SJCRH30 (cell line): ENCODE measurements at regions not wholly inside any gene's neighbourhood (a gene's known extent, or its start where the extent isn't known, plus 50 kb on each side); places are given as distances from the start of the nearest gene placed in this dataset.
"Not testable (repeated sequence)": the region's sequence is repeated elsewhere in the genome, so short reads cannot be mapped to it uniquely, and the experiment has no call there.

Experiments used
- DNase-seq, 2 experiments: peaks; one replicate each; pipeline ENCODE4 v3.0.0-alpha.2; 2015 to 2020
- H3K27ac ChIP-seq: fragments of 250-450 bp; sonication (Bioruptor Pico); 2 replicates; pipeline ENCODE4 v1.5.1; 2020; ENCODE audit warnings: mild to moderate bottlenecking, moderate library complexity
- H3K27me3 ChIP-seq: fragments of 250-450 bp; sonication (Bioruptor Pico); 2 replicates; pipeline ENCODE4 v1.5.1; 2020; ENCODE audit warnings: mild to moderate bottlenecking, moderate library complexity
- H3K36me3 ChIP-seq: fragments of 250-450 bp; sonication (Bioruptor Pico); 2 replicates; pipeline ENCODE4 v1.5.1; 2020; ENCODE audit warnings: mild to moderate bottlenecking, moderate library complexity
- H3K4me1 ChIP-seq: fragments of 250-450 bp; sonication (Bioruptor Pico); 2 replicates; pipeline ENCODE4 v1.5.1; 2020; ENCODE audit warnings: mild to moderate bottlenecking, moderate library complexity
- H3K4me3 ChIP-seq: fragments of 250-450 bp; sonication (Bioruptor Pico); 2 replicates; pipeline ENCODE4 v1.5.1; 2020; ENCODE audit warnings: mild to moderate bottlenecking, moderate library complexity
- H3K9me3 ChIP-seq: fragments of 250-450 bp; sonication (Bioruptor Pico); replicated peaks from 2 replicates; pipeline ENCODE4 v1.5.1; 2020; ENCODE audit warnings: mild to moderate bottlenecking, moderate library complexity

GRCh38 chr2:91568391-91569338 lies 2877.2 kb downstream of the RPIA start:
- DNase-seq, H3K4me3 ChIP-seq, H3K9me3 ChIP-seq, H3K36me3 ChIP-seq, H3K27me3 ChIP-seq, H3K27ac ChIP-seq, H3K4me1 ChIP-seq: not testable (repeated sequence)

DNA sequence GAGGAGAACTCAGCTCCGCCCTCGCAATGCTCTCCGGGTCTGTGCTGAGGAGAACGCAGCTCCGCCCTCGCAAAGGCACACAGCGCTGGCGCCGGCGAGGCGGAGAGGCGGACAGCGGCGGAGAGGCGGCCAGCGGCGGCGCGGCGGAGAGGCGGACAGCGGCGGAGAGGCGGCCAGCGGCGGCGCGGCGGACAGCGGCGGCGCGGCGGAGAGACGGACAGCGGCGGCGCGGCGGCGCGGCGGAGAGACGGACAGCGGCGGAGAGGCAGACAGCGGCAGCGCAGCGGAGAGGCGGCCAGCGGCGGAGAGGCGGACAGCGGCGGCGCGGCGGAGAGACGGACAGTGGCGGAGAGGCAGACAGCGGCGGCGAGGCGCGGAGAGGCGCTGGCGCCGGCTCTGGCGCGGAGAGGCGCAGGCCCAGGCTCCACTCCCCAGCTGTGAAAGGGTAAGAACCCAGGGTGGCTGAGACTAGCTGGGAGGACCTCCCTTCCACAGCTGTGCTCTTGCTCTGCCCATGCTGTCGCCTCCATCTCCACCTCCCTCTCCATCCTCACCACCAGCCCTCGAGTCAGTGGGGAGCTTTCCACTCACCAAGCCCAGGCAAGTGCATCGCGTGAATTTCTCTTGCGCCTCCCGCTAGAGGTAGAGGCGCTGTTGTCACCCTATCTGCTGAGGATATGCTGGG lies 2879.9 kb downstream of the RPIA start:
- peak overlapping the region; percentile 57 for H3K4me3 ChIP-seq
- not testable (repeated sequence) for H3K27ac ChIP-seq, H3K4me1 ChIP-seq, H3K27me3 ChIP-seq, H3K9me3 ChIP-seq, H3K36me3 ChIP-seq
- DNase-seq, result peak in 1 of 2 experiments; percentile 39

- H3K27me3 ChIP-seq, DNase-seq, H3K9me3 ChIP-seq, H3K4me3 ChIP-seq, H3K36me3 ChIP-seq, H3K4me1 ChIP-seq, H3K27ac ChIP-seq: not testable (repeated sequence)
Measured at GRCh38 chr2:91573018-91573417, 2881.5 kb downstream of the RPIA start.

DNA sequence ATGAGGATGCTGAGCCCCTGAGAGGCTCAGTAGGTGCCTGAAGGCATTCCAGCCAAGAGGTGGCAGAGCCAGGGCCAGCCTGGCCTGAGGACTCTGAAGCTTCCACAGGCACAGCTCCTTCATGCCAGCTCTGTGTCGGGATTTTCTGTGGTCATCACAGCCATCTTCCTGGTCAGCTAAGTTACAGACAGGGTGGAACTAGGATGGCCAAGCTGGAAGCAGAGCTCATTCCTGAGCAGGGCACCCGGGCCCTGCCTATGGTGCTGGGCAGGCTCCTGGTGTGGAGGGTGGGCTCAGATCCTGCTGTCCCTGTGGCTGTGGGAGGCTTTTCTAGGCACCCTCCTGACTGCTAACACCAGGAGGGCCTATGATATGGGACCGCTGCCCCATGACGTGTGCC lies 2882.3 kb downstream of the RPIA start:
- not testable (repeated sequence) for H3K36me3 ChIP-seq, H3K9me3 ChIP-seq, DNase-seq, H3K4me3 ChIP-seq, H3K27me3 ChIP-seq, H3K27ac ChIP-seq, H3K4me1 ChIP-seq

DNA sequence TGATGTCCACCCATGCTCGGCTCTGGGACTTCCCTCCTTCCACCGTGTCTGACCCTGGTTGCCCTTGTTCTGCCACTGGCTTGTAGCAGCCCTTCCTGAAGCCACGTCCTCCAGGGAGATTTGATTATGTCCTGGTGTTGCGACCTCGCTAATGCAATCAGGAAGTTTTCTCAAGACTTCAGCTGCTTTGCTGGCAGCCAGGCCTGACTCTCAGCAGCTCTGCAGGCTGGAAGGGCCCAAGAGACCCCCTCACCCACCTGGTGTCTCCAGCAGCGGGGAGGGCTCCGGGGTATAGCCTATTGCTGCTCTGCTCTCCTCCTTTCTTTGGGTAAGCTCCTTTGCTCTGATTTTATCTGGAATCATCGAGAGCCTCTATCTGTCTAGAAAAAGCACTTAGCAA lies 2882.8 kb downstream of the RPIA start:
- not testable (repeated sequence) for H3K27ac ChIP-seq, H3K27me3 ChIP-seq, H3K4me1 ChIP-seq, DNase-seq, H3K9me3 ChIP-seq, H3K4me3 ChIP-seq, H3K36me3 ChIP-seq

DNA sequence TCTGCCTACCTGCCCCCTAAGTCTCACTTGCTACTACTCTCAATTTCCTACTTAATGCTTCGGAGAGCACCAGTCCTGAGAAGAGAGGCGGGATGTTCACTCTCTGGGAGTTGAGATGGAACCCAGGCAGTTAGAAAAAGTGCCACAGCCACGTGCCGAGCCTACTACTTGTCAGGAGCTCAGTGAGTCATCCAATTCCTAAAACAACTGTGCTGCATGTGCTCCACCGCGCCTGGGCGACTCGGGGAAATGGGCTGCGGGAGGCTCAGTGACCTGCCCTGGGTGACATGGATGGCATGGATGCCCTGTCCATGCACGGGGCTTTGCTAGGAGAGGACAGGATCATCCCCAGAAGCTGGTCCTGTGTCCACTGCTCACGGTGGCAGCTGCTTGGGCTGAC lies 2884.2 kb downstream of the RPIA start:
- H3K4me1 ChIP-seq, H3K36me3 ChIP-seq, H3K9me3 ChIP-seq, DNase-seq, H3K27me3 ChIP-seq, H3K27ac ChIP-seq, H3K4me3 ChIP-seq: not testable (repeated sequence)

DNA sequence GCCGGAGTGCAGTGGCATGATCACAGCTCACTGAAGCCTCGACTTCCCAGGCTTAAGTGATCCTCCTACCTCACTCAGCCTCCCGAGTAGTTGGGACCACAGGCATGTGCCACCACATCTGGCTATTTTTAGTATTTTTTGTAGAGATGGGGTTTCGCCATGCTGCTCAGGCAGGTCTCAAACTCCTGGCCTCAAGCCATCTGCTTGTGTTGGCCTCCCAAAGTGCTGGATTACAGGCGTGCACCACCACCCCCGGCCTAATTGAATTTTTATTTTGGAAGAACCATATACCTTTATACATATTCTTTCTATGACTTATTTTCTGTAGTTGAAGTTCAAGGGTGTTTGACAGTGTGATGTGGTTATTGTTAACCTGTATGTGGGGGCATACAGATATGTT lies 2885.9 kb downstream of the RPIA start:
- H3K4me1 ChIP-seq, H3K27me3 ChIP-seq, H3K9me3 ChIP-seq, DNase-seq, H3K27ac ChIP-seq, H3K36me3 ChIP-seq, H3K4me3 ChIP-seq: not testable (repeated sequence)

- not testable (repeated sequence) for H3K36me3 ChIP-seq, H3K27ac ChIP-seq, H3K4me1 ChIP-seq, H3K4me3 ChIP-seq, DNase-seq, H3K27me3 ChIP-seq, H3K9me3 ChIP-seq
Measured at GRCh38 chr2:91578678-91579077, 2887.2 kb downstream of the RPIA start.

GRCh38 chr2:91579555-91579954 lies 2888.1 kb downstream of the RPIA start:
- not testable (repeated sequence) for H3K27me3 ChIP-seq, DNase-seq, H3K27ac ChIP-seq, H3K36me3 ChIP-seq, H3K4me3 ChIP-seq, H3K9me3 ChIP-seq, H3K4me1 ChIP-seq

GRCh38 chr2:91580043-91580442 lies 2888.6 kb downstream of the RPIA start:
- not testable (repeated sequence) for H3K4me3 ChIP-seq, H3K9me3 ChIP-seq, H3K4me1 ChIP-seq, DNase-seq, H3K36me3 ChIP-seq, H3K27me3 ChIP-seq, H3K27ac ChIP-seq

DNA sequence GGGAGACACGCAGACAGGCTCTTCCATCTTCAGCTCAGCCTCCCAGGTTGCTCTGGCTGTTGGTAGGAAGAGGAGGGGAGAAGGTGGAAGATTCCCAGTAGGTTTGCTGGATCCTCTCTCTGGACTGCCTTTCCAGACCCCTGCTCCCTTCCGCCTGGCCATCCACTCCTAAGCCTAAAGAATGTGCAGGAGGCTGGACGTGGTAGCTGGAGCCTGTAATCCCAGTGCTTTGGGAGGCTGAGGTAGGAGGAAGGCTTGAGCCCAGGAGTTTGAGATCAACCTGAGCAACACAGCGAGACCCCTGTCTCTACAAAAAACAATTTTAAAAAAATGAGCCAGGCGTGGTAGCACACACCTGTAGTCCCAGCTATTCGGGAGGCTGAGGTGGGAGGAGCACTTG lies 2895.6 kb downstream of the RPIA start:
- H3K9me3 ChIP-seq, H3K36me3 ChIP-seq, H3K4me1 ChIP-seq, DNase-seq, H3K27ac ChIP-seq, H3K4me3 ChIP-seq, H3K27me3 ChIP-seq: not testable (repeated sequence)

DNA sequence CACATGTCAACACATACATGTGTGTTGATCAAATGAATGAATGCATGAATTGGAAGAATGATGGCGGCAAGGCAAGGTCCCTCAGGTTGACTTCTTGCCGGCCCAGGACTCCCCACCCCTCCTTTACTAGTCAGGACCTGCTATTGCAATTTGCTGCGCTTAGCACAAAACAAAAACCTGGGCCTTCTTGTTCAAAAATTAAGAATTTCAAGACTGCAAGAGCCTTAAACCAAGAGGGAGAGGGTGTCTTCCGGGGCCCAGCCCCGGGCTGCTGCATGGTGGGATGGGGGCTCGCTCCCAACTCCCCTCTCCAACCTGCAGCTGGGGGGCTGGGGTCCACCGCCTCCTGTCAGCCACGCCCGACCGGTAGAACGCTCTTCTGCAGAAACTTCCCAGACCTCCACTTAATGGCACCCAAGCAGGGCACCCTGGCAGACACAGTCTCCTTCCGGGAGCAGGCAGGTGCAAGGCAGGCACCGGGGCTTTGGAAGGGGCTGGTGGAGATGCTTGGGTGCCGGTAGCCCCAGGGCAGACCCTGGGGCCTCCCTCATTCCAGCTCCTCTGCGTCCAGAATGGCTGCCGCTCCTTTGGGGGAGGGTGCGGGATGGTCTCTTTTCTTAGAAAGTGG lies 2896.5 kb downstream of the RPIA start:
- DNase-seq, H3K4me3 ChIP-seq, H3K27ac ChIP-seq: not testable (repeated sequence)

DNA sequence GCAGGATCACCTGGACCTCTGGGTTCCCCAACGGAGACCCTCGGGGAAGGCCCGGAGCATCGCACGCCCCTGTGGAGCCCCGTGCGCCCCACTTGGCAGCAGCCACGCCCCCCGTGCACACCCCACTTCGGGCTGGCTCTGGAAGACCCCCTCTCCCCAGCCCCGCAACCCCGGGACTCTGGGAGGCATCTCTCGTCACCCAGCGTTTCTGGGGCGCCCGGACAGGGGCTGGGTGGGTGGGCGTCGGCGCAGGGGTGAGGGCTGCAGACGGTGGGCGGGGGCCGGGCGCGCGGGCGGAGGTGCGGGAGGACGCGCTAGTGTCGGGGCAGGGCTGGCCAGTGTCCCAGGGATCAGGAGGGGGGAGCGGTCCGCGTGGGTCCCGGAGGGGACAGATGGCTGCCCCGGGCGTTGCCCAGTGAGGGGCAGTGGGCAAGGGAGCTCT lies 2897.3 kb downstream of the RPIA start:
- H3K36me3 ChIP-seq, DNase-seq, H3K4me3 ChIP-seq, H3K27me3 ChIP-seq, H3K4me1 ChIP-seq, H3K9me3 ChIP-seq, H3K27ac ChIP-seq: not testable (repeated sequence)

More for the DNA sequence above, 2896.5 kb downstream of the RPIA start:
- H3K4me1 ChIP-seq, H3K9me3 ChIP-seq, H3K36me3 ChIP-seq, H3K27me3 ChIP-seq: not testable (repeated sequence)

GRCh38 chr2:91589454-91590328 lies 2898.2 kb downstream of the RPIA start:
- H3K36me3 ChIP-seq, H3K4me3 ChIP-seq, H3K4me1 ChIP-seq, DNase-seq, H3K9me3 ChIP-seq, H3K27ac ChIP-seq, H3K27me3 ChIP-seq: not testable (repeated sequence)

DNA sequence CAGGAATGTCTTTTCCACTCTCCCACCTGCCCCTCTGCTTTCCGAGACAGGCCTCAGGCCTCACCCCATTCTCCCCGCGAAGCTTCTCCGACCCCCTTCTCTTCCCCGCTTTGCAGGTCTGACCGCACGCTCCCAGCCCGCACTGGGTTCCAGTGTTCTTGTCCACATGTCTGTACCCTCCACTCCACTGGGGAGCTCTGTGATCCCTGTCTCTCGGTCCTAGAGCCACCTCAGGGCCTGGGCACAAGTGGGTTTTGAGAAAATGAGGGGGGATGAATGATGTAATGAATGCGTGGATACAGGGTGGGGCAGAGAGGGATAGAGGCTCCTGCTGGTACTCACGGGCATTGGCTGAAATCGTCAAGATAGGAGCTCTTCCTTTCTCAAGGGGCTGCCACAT lies 2898.9 kb downstream of the RPIA start:
- H3K9me3 ChIP-seq, H3K27me3 ChIP-seq, H3K27ac ChIP-seq, H3K4me1 ChIP-seq, H3K36me3 ChIP-seq, DNase-seq, H3K4me3 ChIP-seq: not testable (repeated sequence)
